ENCODE measurements at regions not wholly inside any gene's neighbourhood (a gene's known extent, or its start where the extent isn't known, plus 50 kb on each side); places are given as distances from the start of the nearest gene placed in this dataset.

GRCh38 chr6:98142839-98143238 is 691.5 kb upstream of the POU3F2 start:
- DNase-seq (ENCODE audit: low read depth), result no peak

DNA sequence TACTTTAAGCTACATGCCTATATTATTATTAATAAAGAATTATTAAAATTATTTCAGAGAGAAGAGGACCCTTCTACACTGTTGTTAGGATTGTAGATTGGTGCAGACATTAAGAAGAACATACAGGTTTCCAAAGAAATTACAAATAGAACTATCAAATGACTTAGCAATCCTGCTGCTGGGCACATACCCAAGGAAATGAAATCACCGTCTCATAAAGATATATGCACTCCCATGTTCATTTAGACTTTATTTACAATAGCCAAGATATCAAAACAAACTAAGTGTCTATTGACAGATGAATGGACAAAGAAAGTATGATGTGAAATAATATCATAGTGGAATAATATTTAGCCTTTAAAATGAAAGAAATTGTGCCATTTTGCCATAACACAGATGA is 687.7 kb upstream of the POU3F2 start:
- DNase-seq (ENCODE audit: low read depth), result no peak

DNA sequence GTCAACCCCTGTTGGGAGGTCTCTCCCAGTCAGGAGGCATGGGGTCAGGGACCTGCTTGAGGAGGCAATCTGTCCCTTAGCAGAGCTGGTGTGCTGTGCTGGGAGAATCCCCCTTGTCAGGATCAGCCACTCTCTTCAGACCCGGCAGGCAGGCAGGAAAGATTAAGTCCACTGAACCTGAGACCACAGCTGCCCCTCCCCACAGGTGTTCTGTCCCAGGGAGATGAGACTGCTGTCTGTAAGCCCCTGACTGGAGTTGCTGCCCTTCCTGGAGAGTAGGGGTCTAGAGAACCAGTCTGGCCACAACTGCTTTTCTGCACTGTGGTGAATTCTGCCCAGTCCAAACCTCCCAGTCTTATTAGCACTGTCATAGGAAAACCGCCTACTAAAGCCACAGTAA is 677.8 kb upstream of the POU3F2 start:
- no peak for DNase-seq (ENCODE audit: low read depth)

DNA sequence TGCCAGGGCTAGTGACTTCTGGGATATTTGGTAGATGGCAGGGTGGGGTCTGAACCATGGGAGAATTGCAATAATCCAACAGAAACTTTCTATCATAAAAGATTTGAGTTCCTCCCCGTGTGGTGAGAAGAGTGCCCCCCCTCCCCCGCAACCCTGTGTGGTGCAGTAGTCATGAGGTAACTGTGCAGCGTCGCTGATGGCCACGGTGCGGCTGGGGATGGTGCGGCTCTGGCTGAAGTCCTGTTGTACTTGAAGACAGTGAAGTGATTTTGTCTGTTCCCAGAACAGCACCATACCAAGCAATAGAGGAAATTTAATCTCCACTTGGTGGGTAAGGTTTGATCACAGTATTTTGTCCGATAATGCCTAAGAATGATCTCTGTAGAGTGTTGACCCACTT is 654.8 kb upstream of the POU3F2 start:
- no peak for DNase-seq (ENCODE audit: low read depth)

DNA sequence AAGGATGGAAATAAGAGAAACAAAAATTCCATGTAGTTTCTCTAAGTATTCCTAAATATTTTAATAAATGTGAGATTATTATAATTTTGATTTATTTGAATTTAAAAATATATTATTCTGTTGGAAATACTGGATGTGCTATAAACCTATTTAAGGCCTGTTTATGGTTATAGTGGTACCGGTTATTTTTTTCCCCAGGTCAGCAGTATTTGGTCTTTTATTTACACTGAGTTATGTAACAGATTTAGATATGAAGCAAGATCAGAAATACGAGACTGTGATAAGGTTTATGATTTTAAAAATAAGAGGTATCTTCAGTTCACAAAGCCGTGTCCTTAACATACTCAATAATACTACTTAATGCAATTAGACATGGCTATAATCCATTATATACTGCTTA is 634.3 kb upstream of the POU3F2 start:
- no peak for DNase-seq (ENCODE audit: low read depth)

DNA sequence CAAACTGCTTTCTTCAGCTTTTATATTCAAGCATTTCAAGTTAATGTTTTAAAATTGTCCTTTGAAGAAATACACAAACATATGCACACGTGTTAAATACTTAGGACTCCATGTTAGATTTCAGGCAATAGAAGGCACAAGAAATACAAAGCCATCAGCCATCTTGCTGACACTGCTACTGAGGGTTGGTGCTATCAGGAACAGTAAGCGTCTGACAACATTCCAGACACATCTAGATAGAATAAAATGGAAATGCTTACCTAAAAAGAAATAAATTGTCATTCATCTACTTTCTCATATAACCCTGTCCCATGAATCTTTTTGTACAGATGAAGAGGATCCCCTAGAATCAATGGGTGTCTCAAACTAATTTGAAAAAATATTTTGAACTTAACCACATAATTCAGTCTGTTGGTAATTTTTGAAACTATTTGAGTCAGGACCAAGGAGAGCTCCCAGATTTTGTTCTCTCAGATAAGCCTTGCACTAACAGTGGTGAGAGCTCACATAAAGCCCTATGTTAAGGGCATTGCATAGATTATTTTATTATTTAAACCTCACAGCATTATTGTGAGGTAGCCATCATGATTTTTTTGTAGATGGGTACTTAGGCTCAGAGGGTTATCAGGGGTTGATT is 631.1 kb upstream of the POU3F2 start:
- DNase-seq (ENCODE audit: low read depth), result no peak

DNA sequence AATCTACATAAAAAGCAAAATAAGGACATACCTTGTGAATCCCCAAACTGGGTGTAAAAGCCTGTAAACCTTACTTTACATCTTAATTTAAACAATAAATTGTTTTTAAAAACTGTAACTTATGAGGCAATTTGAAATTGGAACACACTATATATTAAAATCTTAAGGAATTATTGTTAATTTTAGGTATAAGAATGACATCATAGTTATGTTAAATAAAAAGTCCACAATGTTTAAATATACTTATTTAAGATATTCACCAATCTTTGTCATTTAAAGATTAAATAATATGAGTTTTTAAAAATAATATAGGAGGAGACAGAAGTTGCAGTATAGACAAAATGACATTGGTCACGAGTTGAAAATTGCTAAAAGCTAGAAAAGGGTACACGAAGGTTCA is 621.9 kb upstream of the POU3F2 start:
- no peak for DNase-seq (ENCODE audit: low read depth)

DNA sequence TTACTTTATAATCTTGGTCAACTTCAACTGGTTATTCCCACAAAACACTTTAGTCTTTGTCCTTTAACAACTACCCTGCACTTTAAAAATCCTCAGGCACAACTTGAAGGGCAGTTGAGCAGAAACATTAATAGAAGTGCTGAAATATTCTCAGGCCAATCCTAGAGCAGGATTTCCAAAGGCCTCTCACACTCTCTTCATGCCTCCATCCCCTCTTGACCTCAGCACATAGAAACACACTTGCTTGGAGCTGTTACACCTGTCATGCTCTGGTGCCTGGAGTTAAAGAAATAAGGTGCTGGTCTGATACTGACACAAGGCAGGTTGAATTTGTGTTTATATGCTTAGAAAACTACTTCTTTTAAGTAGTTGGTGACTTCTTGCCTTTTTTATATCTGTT is 618.8 kb upstream of the POU3F2 start:
- DNase-seq (ENCODE audit: low read depth), result no peak

DNA sequence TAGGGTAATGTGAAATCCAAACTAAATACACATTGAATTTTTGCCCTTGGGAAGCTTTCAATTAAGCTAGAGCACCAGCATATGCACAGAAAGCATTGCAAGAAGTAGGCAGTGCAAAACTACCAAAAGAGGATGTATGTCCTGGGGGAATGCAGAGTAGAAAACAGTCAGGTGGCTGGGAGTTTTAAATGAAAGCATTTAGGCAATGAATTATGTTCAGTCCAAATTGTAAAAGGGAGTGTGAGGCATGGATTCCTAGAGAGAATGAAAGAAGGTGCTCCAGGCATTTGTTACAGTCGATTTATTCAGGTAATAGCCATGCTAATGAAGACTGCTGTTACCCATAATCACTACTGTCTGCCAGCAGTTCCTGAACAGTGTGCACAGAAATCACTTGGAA is 604.1 kb upstream of the POU3F2 start:
- no peak for DNase-seq (ENCODE audit: low read depth)

GRCh38 chr6:98239057-98239456 is 595.3 kb upstream of the POU3F2 start:
- no peak for DNase-seq (ENCODE audit: low read depth)

GRCh38 chr6:98241630-98242029 is 592.7 kb upstream of the POU3F2 start:
- no peak for DNase-seq (ENCODE audit: low read depth)

DNA sequence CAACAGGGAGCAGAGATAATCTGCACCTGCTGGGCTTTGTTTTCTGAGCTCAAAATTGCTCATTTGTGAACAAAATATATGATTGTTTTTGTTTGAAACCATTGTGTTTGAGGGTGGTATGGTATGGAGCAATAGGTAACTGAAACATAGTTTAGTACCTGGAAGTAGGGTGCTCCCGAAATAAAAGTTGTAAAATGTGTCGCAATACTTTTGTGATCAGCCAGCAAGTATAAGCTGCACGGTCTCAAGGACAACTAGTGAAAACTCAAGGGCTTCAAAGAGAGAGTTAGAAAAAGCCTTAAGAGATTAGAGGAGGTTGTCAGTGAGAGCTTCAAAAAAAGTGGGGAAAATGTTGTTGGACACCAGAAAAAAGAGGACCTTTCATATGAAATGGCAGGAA is 579.8 kb upstream of the POU3F2 start:
- DNase-seq (ENCODE audit: low read depth), result no peak

GRCh38 chr6:98260382-98260781 is 574.0 kb upstream of the POU3F2 start:
- DNase-seq (ENCODE audit: low read depth), result no peak

DNA sequence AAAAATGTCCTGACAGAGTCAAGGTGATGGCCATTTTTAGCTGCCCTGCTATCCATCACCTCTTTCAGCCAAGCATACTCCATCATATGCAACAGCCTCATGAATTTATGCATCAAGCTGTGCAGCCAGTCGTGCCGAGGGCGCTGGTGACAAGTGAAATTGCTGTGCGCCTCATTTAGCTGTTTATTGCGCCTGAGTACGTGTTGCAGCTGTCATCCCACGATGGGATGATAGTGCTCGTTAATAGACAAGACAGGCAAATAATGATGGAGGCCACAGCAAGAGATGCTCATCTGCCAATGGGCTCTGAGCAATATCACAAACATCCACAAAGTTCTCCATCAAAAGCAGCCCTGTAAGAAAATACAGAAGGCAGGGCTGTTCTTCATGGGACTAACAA is 562.3 kb upstream of the POU3F2 start:
- no peak for DNase-seq (ENCODE audit: low read depth)

DNA sequence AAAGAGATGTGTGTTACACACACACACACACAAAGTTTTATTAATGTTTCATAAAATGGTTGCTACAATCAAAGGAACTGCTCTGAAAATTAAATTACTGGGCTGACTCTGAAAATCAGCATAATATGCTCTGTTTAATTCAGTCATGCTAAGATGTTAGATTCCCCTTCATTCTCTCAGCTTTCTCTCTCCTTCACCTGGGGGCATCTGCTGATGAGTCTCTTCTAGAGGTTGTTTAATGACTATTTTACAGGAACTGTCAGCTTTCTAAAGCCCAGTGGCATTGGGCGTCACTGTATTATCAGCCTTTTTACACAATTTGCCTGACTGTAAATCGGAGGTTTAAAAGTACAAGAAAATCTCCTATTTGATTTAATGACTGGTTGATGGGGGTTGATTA is 559.7 kb upstream of the POU3F2 start:
- DNase-seq (ENCODE audit: low read depth), result no peak

- DNase-seq (ENCODE audit: low read depth), result no peak
These were observed 553.9 kb upstream of the POU3F2 start for GRCh38 chr6:98280492-98280891.

DNA sequence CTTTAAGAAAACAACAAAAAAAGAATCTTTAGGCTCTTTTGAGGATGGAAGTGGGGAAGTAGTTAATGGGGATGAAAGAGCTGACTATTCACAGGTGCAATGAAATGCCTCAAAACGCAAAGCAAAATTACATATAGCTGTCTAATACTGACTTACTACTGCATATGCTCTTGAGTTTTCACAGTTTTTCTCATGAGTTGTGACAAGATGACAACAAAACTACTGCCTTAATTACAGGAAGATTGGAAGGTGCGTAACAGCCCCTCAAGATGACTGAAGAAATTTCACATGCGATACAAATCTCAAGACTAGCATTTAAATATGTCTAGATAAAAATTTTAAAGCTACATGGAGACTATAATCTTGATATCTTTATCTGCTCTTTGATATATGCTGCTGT is 547.8 kb upstream of the POU3F2 start:
- no peak for DNase-seq (ENCODE audit: low read depth)

GRCh38 chr6:98287876-98288275 is 546.5 kb upstream of the POU3F2 start:
- no peak for DNase-seq (ENCODE audit: low read depth)

- DNase-seq (ENCODE audit: low read depth), result no peak
These were observed 541.6 kb upstream of the POU3F2 start for GRCh38 chr6:98292810-98293209.

GRCh38 chr6:98295515-98296175 is 538.7 kb upstream of the POU3F2 start:
- no peak for DNase-seq (ENCODE audit: low read depth)

DNA sequence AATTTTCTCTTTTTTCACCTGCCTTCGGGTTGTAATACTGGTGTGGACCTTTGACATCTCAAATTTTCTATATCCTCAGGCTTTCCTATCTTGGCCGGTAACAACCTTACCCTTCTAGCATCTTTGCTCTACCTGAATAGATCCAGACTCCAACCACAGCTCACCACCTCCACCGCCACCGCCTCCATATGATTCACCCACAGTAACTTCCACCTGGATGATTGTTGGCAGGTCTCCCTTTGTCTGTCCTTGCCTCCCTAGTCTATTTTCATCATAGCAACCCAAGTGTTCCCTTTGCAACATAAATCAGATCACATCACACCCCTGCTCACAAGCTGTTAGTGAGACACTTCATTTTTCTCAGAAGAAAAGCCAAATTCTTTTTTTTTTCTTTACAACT is 525.8 kb upstream of the POU3F2 start:
- no peak for DNase-seq (ENCODE audit: low read depth)

DNA sequence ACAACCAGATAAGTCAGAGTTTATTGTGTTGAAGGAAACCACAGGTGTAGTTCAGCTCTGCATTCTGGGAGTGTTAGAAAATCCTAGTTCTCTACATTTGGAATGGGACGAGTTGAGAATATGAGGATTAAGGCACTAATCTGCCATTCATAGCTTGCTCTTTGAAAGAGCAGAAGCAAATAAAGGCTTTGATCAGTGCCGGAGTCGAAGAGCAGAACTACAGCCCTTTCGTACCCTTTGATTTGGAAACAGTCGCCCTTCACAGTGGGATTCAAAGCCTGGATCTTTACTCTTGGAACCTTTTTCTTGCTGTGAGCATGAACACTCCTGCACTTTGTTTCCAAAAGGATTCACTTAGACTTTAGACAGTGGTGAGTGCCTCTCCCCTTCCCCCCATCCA is 523.9 kb upstream of the POU3F2 start:
- DNase-seq (ENCODE audit: low read depth), result no peak

GRCh38 chr6:98323605-98324004 is 510.8 kb upstream of the POU3F2 start:
- DNase-seq (ENCODE audit: low read depth), result no peak

- DNase-seq (ENCODE audit: low read depth), result no peak
These were observed 509.9 kb upstream of the POU3F2 start for GRCh38 chr6:98324446-98324845.
